ENCODE measurements at regions not wholly inside any gene's neighbourhood (a gene's known extent, or its start where the extent isn't known, plus 50 kb on each side); places are given as distances from the start of the nearest gene placed in this dataset.

DNA sequence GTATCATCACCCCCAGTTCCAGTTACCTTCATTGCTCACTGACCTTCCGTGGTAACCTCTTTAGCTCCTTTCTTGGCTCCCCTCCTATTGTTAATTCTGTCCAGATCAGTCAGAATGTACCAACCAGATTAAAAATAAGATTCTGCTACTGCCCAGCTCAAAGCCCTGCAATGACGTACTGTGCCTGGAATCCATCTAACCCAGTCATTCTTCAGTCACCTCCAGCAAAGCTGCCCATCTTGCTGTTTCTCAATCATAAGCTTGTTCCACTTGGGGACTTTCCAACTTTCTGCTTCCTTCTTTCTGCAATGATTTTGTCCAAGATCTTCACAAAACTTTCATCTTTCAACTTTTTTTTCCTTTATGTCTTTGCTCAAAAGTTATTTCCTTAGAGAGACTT, 512.0 kb upstream of the ZNF385D start:
- no peaks in the 10 kb centered on the region for H3K27me3 ChIP-seq (ENCODE audit: control insufficient read depth in 2 of 2, insufficient read depth in 2 of 2, low read length in 2 of 2)
- H3K4me1 ChIP-seq (ENCODE audit: control insufficient read depth in 2 of 2, insufficient read depth in 2 of 2, low read length in 2 of 2), result no peaks in the 10 kb centered on the region
- H3K27ac ChIP-seq (ENCODE audit: low read depth, low read length), result no peak overlapping the region
- H3K27ac Mint-ChIP-seq, result no peak overlapping the region
- H3K9me3 ChIP-seq (ENCODE audit: control insufficient read depth in 2 of 3, low read length in 3 of 3), result no peaks in the 10 kb centered on the region
- peaks cover 0 to 11% (median 0%) of the 10 kb centered on the region in 11 donors for H3K9me3 Mint-ChIP-seq
- H3K4me3 Mint-ChIP-seq, result no peak overlapping the region
- intact Hi-C loops (cut with micrococcal nuclease), result no loop called here
- peaks cover 0 to 6% (median 0%) of the 10 kb centered on the region in 5 donors for H3K36me3 Mint-ChIP-seq
- DNase-seq (no peak), ATAC-seq (no peak)
- no peaks in the 10 kb centered on the region for H3K27me3 Mint-ChIP-seq
- no peak overlapping the region for H3K4me3 ChIP-seq (ENCODE audit: low read length)
- POLR2A ChIA-PET, result no interaction called here
- H3K4me1 Mint-ChIP-seq, result no peaks in the 10 kb centered on the region
- CTCF ChIA-PET, result no interaction called here
- no peaks in the 10 kb centered on the region for H3K36me3 ChIP-seq (ENCODE audit: control insufficient read depth in 2 of 3, insufficient read depth in 3 of 3, low read length in 3 of 3)

DNA sequence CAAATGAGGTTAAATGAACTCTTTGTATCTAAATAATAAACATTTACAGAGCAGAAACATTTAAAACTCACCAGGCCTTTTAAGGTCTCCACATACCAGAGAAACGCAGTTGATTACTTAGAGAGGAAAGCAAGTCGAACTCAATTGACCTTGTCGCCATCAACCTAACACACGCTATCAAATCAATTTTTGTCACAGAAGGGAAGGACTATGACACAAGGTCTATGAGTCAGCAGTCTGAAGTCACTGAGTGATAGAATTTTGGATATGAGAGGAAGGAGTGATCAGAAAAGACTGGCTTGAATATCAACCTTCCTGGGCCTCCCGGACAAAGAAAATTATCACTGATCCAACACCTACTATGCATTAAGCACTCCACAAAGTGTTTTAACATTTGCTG, 514.4 kb upstream of the ZNF385D start:
- Histone ChIP-seq H3K27ac (ENCODE audit: low read depth, low read length) (no peak overlapping the region), H3K36me3 (ENCODE audit: control insufficient read depth in 2 of 3, insufficient read depth in 3 of 3, low read length in 3 of 3) (no peaks in the 10 kb centered on the region), H3K4me1 (ENCODE audit: control insufficient read depth in 2 of 2, insufficient read depth in 2 of 2, low read length in 2 of 2) (no peaks in the 10 kb centered on the region), H3K9me3 (ENCODE audit: control insufficient read depth in 2 of 3, low read length in 3 of 3) (no peaks in the 10 kb centered on the region), H3K27me3 (ENCODE audit: control insufficient read depth in 2 of 2, insufficient read depth in 2 of 2, low read length in 2 of 2) (no peaks in the 10 kb centered on the region), H3K4me3 (ENCODE audit: low read length) (no peak overlapping the region)
- DNase-seq, result no peak
- H3K9me3 Mint-ChIP-seq, result peaks cover 0 to 11% (median 0%) of the 10 kb centered on the region in 11 donors
- no peak overlapping the region for H3K27ac Mint-ChIP-seq
- ChIA-PET POLR2A (no interaction called here), CTCF (no interaction called here)
- no peak for ATAC-seq
- intact Hi-C loops (cut with micrococcal nuclease), result no loop called here
- H3K27me3 Mint-ChIP-seq, result no peaks in the 10 kb centered on the region
- no peak overlapping the region for H3K4me3 Mint-ChIP-seq
- no peaks in the 10 kb centered on the region for H3K4me1 Mint-ChIP-seq
- peaks cover 0 to 6% (median 0%) of the 10 kb centered on the region in 5 donors for H3K36me3 Mint-ChIP-seq

DNA sequence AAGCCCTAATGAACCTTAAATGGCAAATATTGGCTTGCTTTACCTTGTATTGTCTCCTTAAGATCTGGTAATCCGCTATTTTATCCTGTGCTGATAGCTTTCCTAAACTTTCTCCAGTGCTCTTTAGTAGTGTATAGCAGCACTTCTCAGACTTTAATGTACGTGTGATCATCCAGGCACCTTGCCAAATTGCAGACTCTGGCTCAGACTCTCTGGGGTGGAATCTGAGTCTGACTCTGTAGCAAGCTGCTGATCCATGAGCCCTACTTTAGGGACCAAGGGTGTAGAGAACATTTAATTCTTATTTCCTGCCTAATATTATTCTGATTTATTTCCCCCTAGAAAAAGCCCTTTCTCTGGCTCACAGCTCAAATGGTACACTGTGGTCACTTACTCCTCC, 518.8 kb upstream of the ZNF385D start:
- H3K27ac ChIP-seq (ENCODE audit: low read depth, low read length), result no peak overlapping the region
- no peaks in the 10 kb centered on the region for H3K4me1 ChIP-seq (ENCODE audit: control insufficient read depth in 2 of 2, insufficient read depth in 2 of 2, low read length in 2 of 2)
- H3K27me3 Mint-ChIP-seq, result no peaks in the 10 kb centered on the region
- H3K4me1 Mint-ChIP-seq, result no peaks in the 10 kb centered on the region
- no peaks in the 10 kb centered on the region for H3K27me3 ChIP-seq (ENCODE audit: control insufficient read depth in 2 of 2, insufficient read depth in 2 of 2, low read length in 2 of 2)
- no peak overlapping the region for H3K27ac Mint-ChIP-seq
- DNase-seq (no peak), ATAC-seq (no peak)
- peaks cover 0 to 5% (median 0%) of the 10 kb centered on the region in 11 donors for H3K9me3 Mint-ChIP-seq
- H3K36me3 ChIP-seq (ENCODE audit: control insufficient read depth in 2 of 3, insufficient read depth in 3 of 3, low read length in 3 of 3), result no peaks in the 10 kb centered on the region
- intact Hi-C loops (cut with micrococcal nuclease), result no loop called here
- H3K36me3 Mint-ChIP-seq, result no peaks in the 10 kb centered on the region
- POLR2A ChIA-PET, result no interaction called here
- no peak overlapping the region for H3K4me3 Mint-ChIP-seq
- no peak overlapping the region for H3K4me3 ChIP-seq (ENCODE audit: low read length)
- no peaks in the 10 kb centered on the region for H3K9me3 ChIP-seq (ENCODE audit: control insufficient read depth in 2 of 3, low read length in 3 of 3)
- CTCF ChIA-PET, result no interaction called here

DNA sequence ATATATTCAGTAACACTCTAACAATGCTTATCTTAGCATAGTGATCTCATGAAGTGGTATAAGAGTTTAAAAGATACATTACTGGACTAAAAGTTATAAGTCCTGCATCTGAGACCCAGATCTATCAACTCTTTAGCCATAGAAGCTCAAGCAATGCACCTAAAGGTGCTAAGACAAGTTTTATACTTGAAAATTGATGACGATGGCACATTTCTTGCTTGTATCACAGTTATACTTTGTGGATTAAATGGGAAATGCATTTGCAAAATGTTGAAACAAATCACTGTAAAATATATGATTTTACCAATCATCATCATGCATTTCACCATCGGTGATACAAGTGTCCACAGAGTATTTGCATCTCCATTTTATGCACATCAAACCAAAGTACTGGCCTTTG, 525.3 kb upstream of the ZNF385D start:
- Mint-ChIP-seq H3K27me3 (no peaks in the 10 kb centered on the region), H3K4me1 (no peaks in the 10 kb centered on the region), H3K9me3 (peaks cover 0 to 15% (median 1%) of the 10 kb centered on the region in 11 donors), H3K4me3 (no peak overlapping the region), H3K36me3 (no peaks in the 10 kb centered on the region), H3K27ac (no peak overlapping the region)
- Histone ChIP-seq H3K4me1 (ENCODE audit: control insufficient read depth in 2 of 2, insufficient read depth in 2 of 2, low read length in 2 of 2) (no peaks in the 10 kb centered on the region), H3K9me3 (ENCODE audit: control insufficient read depth in 2 of 3, low read length in 3 of 3) (no peaks in the 10 kb centered on the region), H3K36me3 (ENCODE audit: control insufficient read depth in 2 of 3, insufficient read depth in 3 of 3, low read length in 3 of 3) (no peaks in the 10 kb centered on the region), H3K27me3 (ENCODE audit: control insufficient read depth in 2 of 2, insufficient read depth in 2 of 2, low read length in 2 of 2) (no peaks in the 10 kb centered on the region), H3K27ac (ENCODE audit: low read depth, low read length) (no peak overlapping the region), H3K4me3 (ENCODE audit: low read length) (no peak overlapping the region)
- intact Hi-C loops (cut with micrococcal nuclease), result no loop called here
- DNase-seq (no peak), ATAC-seq (no peak)
- ChIA-PET POLR2A (no interaction called here), CTCF (no interaction called here)

DNA sequence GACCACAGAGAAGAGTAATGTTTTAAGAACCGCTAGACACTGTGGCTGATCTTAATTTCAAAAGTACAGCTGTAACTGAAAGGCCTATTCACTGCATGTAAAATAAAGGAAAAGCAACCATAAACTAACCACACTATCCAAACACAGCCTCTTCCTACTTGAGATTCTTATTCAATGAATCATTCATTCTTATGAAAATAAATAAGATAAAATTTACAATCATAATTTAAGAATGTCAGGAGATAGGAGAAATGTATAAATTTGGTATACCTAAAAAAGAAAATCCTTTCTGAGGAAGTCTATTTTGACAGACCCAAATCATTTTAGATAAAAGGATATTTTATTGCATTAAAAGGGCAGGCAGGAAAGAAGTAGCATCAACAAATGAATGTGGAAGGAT, 533.5 kb upstream of the ZNF385D start:
- Mint-ChIP-seq H3K36me3 (no peaks in the 10 kb centered on the region), H3K9me3 (peaks cover 0 to 24% (median 2%) of the 10 kb centered on the region in 11 donors), H3K4me3 (no peak overlapping the region), H3K4me1 (no peaks in the 10 kb centered on the region), H3K27ac (no peak overlapping the region), H3K27me3 (no peaks in the 10 kb centered on the region)
- POLR2A ChIA-PET, result no interaction called here
- no peaks in the 10 kb centered on the region for H3K9me3 ChIP-seq (ENCODE audit: control insufficient read depth in 2 of 3, low read length in 3 of 3)
- ATAC-seq, result no peak
- H3K4me1 ChIP-seq (ENCODE audit: control insufficient read depth in 2 of 2, insufficient read depth in 2 of 2, low read length in 2 of 2), result no peaks in the 10 kb centered on the region
- H3K27ac ChIP-seq (ENCODE audit: low read depth, low read length), result no peak overlapping the region
- no peak for DNase-seq
- H3K27me3 ChIP-seq (ENCODE audit: control insufficient read depth in 2 of 2, insufficient read depth in 2 of 2, low read length in 2 of 2), result no peaks in the 10 kb centered on the region
- CTCF ChIA-PET, result no interaction called here
- no peaks in the 10 kb centered on the region for H3K36me3 ChIP-seq (ENCODE audit: control insufficient read depth in 2 of 3, insufficient read depth in 3 of 3, low read length in 3 of 3)
- H3K4me3 ChIP-seq (ENCODE audit: low read length), result no peak overlapping the region
- intact Hi-C loops (cut with micrococcal nuclease), result no loop called here

DNA sequence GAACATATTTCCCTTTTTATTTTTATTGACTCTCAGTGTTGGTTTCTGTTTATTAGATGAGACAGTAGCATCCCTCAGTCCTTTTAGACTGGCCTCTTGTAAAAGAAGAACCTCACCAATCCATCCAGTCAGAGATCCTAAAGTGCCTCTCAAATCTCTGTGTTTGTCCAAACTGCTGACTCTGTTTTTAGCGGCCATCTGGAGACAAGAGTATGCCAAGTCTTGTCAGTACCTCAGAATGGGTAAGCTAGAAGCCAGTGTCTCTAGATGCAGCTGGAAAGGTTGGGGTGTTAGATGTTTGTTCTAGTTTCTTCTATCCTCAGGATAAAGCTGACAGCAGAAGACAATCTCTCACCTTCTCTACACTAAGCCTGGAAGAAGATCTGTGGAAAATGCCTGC, 537.7 kb upstream of the ZNF385D start:
- Histone ChIP-seq H3K4me3 (ENCODE audit: low read length) (no peak overlapping the region), H3K4me1 (ENCODE audit: control insufficient read depth in 2 of 2, insufficient read depth in 2 of 2, low read length in 2 of 2) (no peaks in the 10 kb centered on the region), H3K36me3 (ENCODE audit: control insufficient read depth in 2 of 3, insufficient read depth in 3 of 3, low read length in 3 of 3) (no peaks in the 10 kb centered on the region), H3K27ac (ENCODE audit: low read depth, low read length) (no peak overlapping the region), H3K27me3 (ENCODE audit: control insufficient read depth in 2 of 2, insufficient read depth in 2 of 2, low read length in 2 of 2) (no peaks in the 10 kb centered on the region), H3K9me3 (ENCODE audit: control insufficient read depth in 2 of 3, low read length in 3 of 3) (no peaks in the 10 kb centered on the region)
- no peak overlapping the region for H3K27ac Mint-ChIP-seq
- ATAC-seq (no peak), DNase-seq (no peak)
- peaks cover 0 to 7% (median 0%) of the 10 kb centered on the region in 11 donors for H3K9me3 Mint-ChIP-seq
- H3K4me1 Mint-ChIP-seq, result no peaks in the 10 kb centered on the region
- H3K4me3 Mint-ChIP-seq, result no peak overlapping the region
- no peaks in the 10 kb centered on the region for H3K27me3 Mint-ChIP-seq
- H3K36me3 Mint-ChIP-seq, result no peaks in the 10 kb centered on the region
- CTCF ChIA-PET, result no interaction called here
- POLR2A ChIA-PET, result no interaction called here
- intact Hi-C loops (cut with micrococcal nuclease), result no loop called here

DNA sequence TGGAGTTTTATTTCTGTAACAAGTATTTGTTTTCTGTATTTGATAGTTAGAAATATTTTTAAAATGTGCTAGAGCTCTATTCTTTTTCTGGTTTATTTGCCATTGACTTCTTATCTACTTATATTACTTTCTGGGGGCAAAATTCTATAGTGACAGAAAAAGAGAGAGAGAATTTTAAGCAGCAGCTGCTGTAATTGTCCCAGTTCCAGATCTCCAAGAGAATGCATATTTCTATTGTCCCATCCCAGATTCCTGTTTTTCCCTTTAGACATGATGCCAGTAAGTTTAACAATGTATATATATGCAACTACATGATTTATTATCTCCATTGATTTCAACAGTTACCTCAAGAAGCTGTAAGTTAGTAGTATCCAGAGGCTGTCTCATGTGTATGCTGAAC, 541.7 kb upstream of the ZNF385D start:
- H3K9me3 ChIP-seq (ENCODE audit: control insufficient read depth in 2 of 3, low read length in 3 of 3), result no peaks in the 10 kb centered on the region
- no peak overlapping the region for H3K27ac ChIP-seq (ENCODE audit: low read depth, low read length)
- Mint-ChIP-seq H3K36me3 (no peaks in the 10 kb centered on the region), H3K27ac (no peak overlapping the region), H3K9me3 (peaks cover 0 to 6% (median 0%) of the 10 kb centered on the region in 11 donors), H3K4me1 (no peaks in the 10 kb centered on the region), H3K27me3 (no peaks in the 10 kb centered on the region), H3K4me3 (no peak overlapping the region)
- ATAC-seq (no peak), DNase-seq (no peak)
- H3K4me3 ChIP-seq (ENCODE audit: low read length), result no peak overlapping the region
- no peaks in the 10 kb centered on the region for H3K4me1 ChIP-seq (ENCODE audit: control insufficient read depth in 2 of 2, insufficient read depth in 2 of 2, low read length in 2 of 2)
- no peaks in the 10 kb centered on the region for H3K36me3 ChIP-seq (ENCODE audit: control insufficient read depth in 2 of 3, insufficient read depth in 3 of 3, low read length in 3 of 3)
- H3K27me3 ChIP-seq (ENCODE audit: control insufficient read depth in 2 of 2, insufficient read depth in 2 of 2, low read length in 2 of 2), result no peaks in the 10 kb centered on the region
- intact Hi-C loops (cut with micrococcal nuclease), result no loop called here
- ChIA-PET POLR2A (no interaction called here), CTCF (no interaction called here)

All from naive thymus-derived CD4-positive, alpha-beta T cell (primary cell).